B cell (primary cell): ENCODE measurements at regions not wholly inside any gene's neighbourhood (a gene's known extent, or its start where the extent isn't known, plus 50 kb on each side); places are given as distances from the start of the nearest gene placed in this dataset.

Experiments
- ATAC-seq: fragments of 200-7000 bp; cut with Tn5 transposase; one replicate; pipeline ENCODE4 v1.10.0; 2021; ENCODE audit warnings: low read depth, mild to moderate bottlenecking, moderate number of reproducible peaks, moderate library complexity
- CTCF ChIA-PET: fragments of 350-600 bp; sonication (Branson Sonifier 250); formaldehyde crosslinking; loops from one replicate; lab custom pipeline; 2021; ENCODE audit warnings: antibody characterized with exemption, inconsistent platforms; lab: Charles Lee
- POLR2A ChIA-PET: fragments of 350-600 bp; sonication (Branson Sonifier 250); formaldehyde crosslinking; loops from one replicate; lab custom pipeline; 2021; ENCODE audit warnings: antibody characterized with exemption; lab: Charles Lee
- DNase-seq: peaks from one replicate; pipeline ENCODE4 v3.0.0; 2013
- H2AFZ ChIP-seq: 2 replicates; pipeline ENCODE4 v1.6.1; 2012; ENCODE audit warnings: mild to moderate bottlenecking, low read depth, low read length; ENCODE audit not compliant: insufficient read depth, poor library complexity, severe bottlenecking
- H3K27ac ChIP-seq, 2 donors: 1 replicate in 1 of 2; 2 replicates in 1 of 2; pipeline ENCODE4 v1.5.1; 2012 to 2013; ENCODE audit warnings: low read length in 2 of 2, mild to moderate bottlenecking in 2 of 2, moderate library complexity in 1 of 2
- H3K27me3 ChIP-seq, 4 experiments: fragments of 200-600 bp in 1 of 4; sonication (generic) in 1 of 4; replicated peaks in 1 of 4; 1 replicate in 2 of 4; 2 replicates in 2 of 4; pipeline versions ENCODE4 v1.6.1 to v1.7.0; 2013 to 2016; ENCODE audit warnings: low read length in 3 of 4, mild to moderate bottlenecking in 2 of 4, mixed read lengths in 1 of 4, moderate library complexity in 1 of 4; ENCODE audit not compliant: insufficient read depth in 4 of 4, control insufficient read depth in 3 of 4; ENCODE audit errors: control extremely low read depth in 1 of 4
- H3K36me3 ChIP-seq, 2 experiments: replicated peaks in 1 of 2; 1 replicate in 1 of 2; 2 replicates in 1 of 2; pipeline versions ENCODE4 v1.6.1 to v1.7.1; 2013; ENCODE audit warnings: low read length in 1 of 2; ENCODE audit not compliant: insufficient read depth in 2 of 2, control insufficient read depth in 1 of 2; ENCODE audit errors: control extremely low read depth in 1 of 2, extremely low read depth in 1 of 2
- H3K4me1 ChIP-seq, 2 donors: fragments of 200-600 bp in 1 of 2; sonication (generic) in 1 of 2; 1 replicate in 1 of 2; 2 replicates in 1 of 2; pipeline versions ENCODE4 v1.5.1 to v1.6.1; 2013 to 2017; ENCODE audit warnings: low read length in 2 of 2; ENCODE audit not compliant: control insufficient read depth in 2 of 2, insufficient read depth in 2 of 2
- H3K4me2 ChIP-seq: replicated peaks from 2 replicates; pipeline ENCODE3; 2012; ENCODE audit warnings: mild to moderate bottlenecking, low read depth, low read length; ENCODE audit not compliant: poor library complexity, severe bottlenecking
- H3K4me3 ChIP-seq, 5 experiments: fragments of 200-600 bp in 1 of 5; sonication (generic) in 1 of 5; 1 replicate in 3 of 5; 2 replicates in 2 of 5; pipeline versions ENCODE4 v1.5.1 to v1.7.0; 2011 to 2016; ENCODE audit warnings: low read length in 4 of 5, mild to moderate bottlenecking in 4 of 5, low read depth in 2 of 5, control low read depth in 1 of 5, moderate library complexity in 1 of 5; ENCODE audit not compliant: insufficient read depth in 1 of 5; ENCODE audit errors: control extremely low read depth in 1 of 5, extremely low read depth in 1 of 5
- H3K79me2 ChIP-seq: fragments of 200-600 bp; sonication (generic); one replicate; pipeline ENCODE4 v1.6.0; 2016; ENCODE audit warnings: low read length; ENCODE audit not compliant: control insufficient read depth, insufficient read depth
- H3K9ac ChIP-seq: fragments of 200-600 bp; sonication (generic); 2 replicates; pipeline ENCODE4 v1.6.1; 2017; ENCODE audit warnings: mild to moderate bottlenecking, low read length, moderate library complexity
- H3K9me3 ChIP-seq, 3 donors: one replicate each; pipeline versions ENCODE4 v1.6.1 to v1.7.1; 2013; ENCODE audit warnings: low read length in 2 of 3; ENCODE audit not compliant: control insufficient read depth in 2 of 3, insufficient read depth in 1 of 3; ENCODE audit errors: control extremely low read depth in 1 of 3
- H4K20me1 ChIP-seq: 2 replicates; pipeline ENCODE4 v1.6.0; 2012; ENCODE audit warnings: mild to moderate bottlenecking, low read length; ENCODE audit not compliant: insufficient read depth, control insufficient read depth, poor library complexity, severe bottlenecking
- H3K27ac Mint-ChIP-seq: one replicate; pipeline ENCODE4 v1.8.0; 2021; ENCODE audit warnings: mixed read lengths
- H3K27me3 Mint-ChIP-seq: one replicate; pipeline ENCODE4 v1.8.0; 2021; ENCODE audit warnings: mixed read lengths
- H3K4me1 Mint-ChIP-seq: one replicate; pipeline ENCODE4 v1.8.0; 2021; ENCODE audit warnings: mixed read lengths
- H3K4me3 Mint-ChIP-seq: one replicate; pipeline ENCODE4 v1.8.0; 2021; ENCODE audit warnings: mixed read lengths
- H3K9me3 Mint-ChIP-seq: one replicate; pipeline ENCODE4 v1.8.0; 2022; ENCODE audit warnings: mixed read lengths; ENCODE audit not compliant: insufficient read depth
- CTCF ChIP-seq: fragments of 200-600 bp; IDR thresholded peaks from one replicate; pipeline ENCODE4 v1.8.0; 2022; ENCODE audit warnings: antibody characterized with exemption, mild to moderate bottlenecking
- EZH2 ChIP-seq: IDR thresholded peaks from 2 replicates; pipeline ENCODE4 v1.6.1; 2012; ENCODE audit warnings: borderline replicate concordance, low read depth, mild to moderate bottlenecking, moderate library complexity, low read length; ENCODE audit not compliant: insufficient read depth, poor library complexity, severe bottlenecking
- WGBS: methylation state at CpG from one replicate; pipeline ENCODE4 v1.1.5; 2013; ENCODE audit warnings: missing lambda C conversion rate; ENCODE audit not compliant: insufficient coverage; 5-methylcytosine and 5-hydroxymethylcytosine counted together
- intact Hi-C: fragments of 100-400 bp; cut with micrococcal nuclease; formaldehyde crosslinking; loops from one replicate; pipeline ENCODE4 v1.10.0; 2022

GRCh38 chr6:9745966-9746365 is 668.9 kb downstream of the TFAP2A start:
- Histone ChIP-seq H3K9ac (no peak overlapping the region), H3K4me3 (no peak overlapping the region), H3K36me3 (no peaks in the 10 kb centered on the region), H3K4me1 (no peaks in the 10 kb centered on the region), H3K27ac (no peak overlapping the region), H3K4me2 (no peak overlapping the region), H3K27me3 (no peaks in the 10 kb centered on the region), H2AFZ (no peak overlapping the region), H3K9me3 (no peaks in the 10 kb centered on the region), H4K20me1 (no peaks in the 10 kb centered on the region), H3K79me2 (no peaks in the 10 kb centered on the region)
- Mint-ChIP-seq H3K4me1 (no peaks in the 10 kb centered on the region), H3K27ac (no peak overlapping the region), H3K27me3 (no peaks in the 10 kb centered on the region), H3K9me3 (peaks cover 4% of the 10 kb centered on the region), H3K4me3 (no peak overlapping the region)
- ChIA-PET CTCF (no interaction called here), POLR2A (no interaction called here)
- DNase-seq = no peak
- no CpG with 5 or more reads among the region's 2 CpGs for WGBS
- ATAC-seq = no peak
- intact Hi-C loops = no loop called here
- TF ChIP-seq EZH2 = no peak
- TF ChIP-seq CTCF = no peak

GRCh38 chr6:9745476-9745875 is 669.4 kb downstream of the TFAP2A start:
- POLR2A ChIA-PET = no interaction called here
- TF ChIP-seq EZH2 = no peak
- no peak for TF ChIP-seq CTCF
- no peaks in the 10 kb centered on the region for H3K79me2 ChIP-seq
- no peak overlapping the region for H3K4me2 ChIP-seq
- no peaks in the 10 kb centered on the region for H3K9me3 ChIP-seq
- no peaks in the 10 kb centered on the region for H3K36me3 ChIP-seq
- no peaks in the 10 kb centered on the region for H3K4me1 ChIP-seq
- H3K9ac ChIP-seq = no peak overlapping the region
- no peak overlapping the region for H3K27ac Mint-ChIP-seq
- intact Hi-C loops = no loop called here
- no peaks in the 10 kb centered on the region for H4K20me1 ChIP-seq
- DNase-seq = no peak
- CTCF ChIA-PET = no interaction called here
- no peak overlapping the region for H3K4me3 ChIP-seq
- H3K4me3 Mint-ChIP-seq = no peak overlapping the region
- WGBS = no CpG with 5 or more reads among the region's 3 CpGs
- no peaks in the 10 kb centered on the region for H3K4me1 Mint-ChIP-seq
- H3K27me3 ChIP-seq = no peaks in the 10 kb centered on the region
- H3K27me3 Mint-ChIP-seq = no peaks in the 10 kb centered on the region
- H3K9me3 Mint-ChIP-seq = peaks cover 4% of the 10 kb centered on the region
- H3K27ac ChIP-seq = no peak overlapping the region
- no peak overlapping the region for H2AFZ ChIP-seq
- no peak for ATAC-seq
